Stimulated activated CD4-positive, alpha-beta T cell treated with anti-CD3 and anti-CD28 coated beads, Interleukin-12 subunit alpha, Interleukin-12 subunit beta, amount 100 ng/mL, for 48 hours (primary cell): ENCODE measurements at regions not wholly inside any gene's neighbourhood (a gene's known extent, or its start where the extent isn't known, plus 50 kb on each side); places are given as distances from the start of the nearest gene placed in this dataset.

ENCODE experiments used
- DNase-seq, 3 donors: peaks; one replicate each; pipeline ENCODE4 v3.0.0-alpha.2; 2020; ENCODE audit warnings: low read depth in 2 of 3, low spot score in 1 of 3

GRCh38 chr12:59839514-59839913 lies 243.7 kb downstream of the SLC16A7 start:
- DNase-seq, result no peak

GRCh38 chr12:59843260-59843843 lies 247.5 kb downstream of the SLC16A7 start:
- DNase-seq, result no peak

GRCh38 chr12:59844750-59845149 lies 248.9 kb downstream of the SLC16A7 start:
- no peak for DNase-seq

GRCh38 chr12:59845293-59845692 lies 249.5 kb downstream of the SLC16A7 start:
- no peak for DNase-seq

GRCh38 chr12:59847127-59847526 lies 251.3 kb downstream of the SLC16A7 start:
- no peak for DNase-seq

- no peak for DNase-seq
These were observed 254.4 kb downstream of the SLC16A7 start for GRCh38 chr12:59850268-59850667.

GRCh38 chr12:59858508-59859170 lies 262.8 kb downstream of the SLC16A7 start:
- no peak for DNase-seq

GRCh38 chr12:59859171-59859510 lies 263.3 kb downstream of the SLC16A7 start:
- no peak for DNase-seq

GRCh38 chr12:59861635-59862034 lies 265.8 kb downstream of the SLC16A7 start:
- DNase-seq, result no peak

GRCh38 chr12:59867055-59867454 lies 271.2 kb downstream of the SLC16A7 start:
- DNase-seq, result no peak

- DNase-seq, result no peak
These were observed 271.9 kb downstream of the SLC16A7 start for GRCh38 chr12:59867689-59868088.

GRCh38 chr12:59871779-59872178 lies 275.9 kb downstream of the SLC16A7 start:
- no peak for DNase-seq

GRCh38 chr12:59873136-59873535 lies 277.3 kb downstream of the SLC16A7 start:
- DNase-seq, result no peak

GRCh38 chr12:59874781-59875180 lies 279.0 kb downstream of the SLC16A7 start:
- no peak for DNase-seq

GRCh38 chr12:59886131-59886733 lies 290.4 kb downstream of the SLC16A7 start:
- DNase-seq, result no peak

GRCh38 chr12:59887178-59887577 lies 291.3 kb downstream of the SLC16A7 start:
- no peak for DNase-seq

GRCh38 chr12:59890896-59891579 lies 295.2 kb downstream of the SLC16A7 start:
- DNase-seq, result no peak

- no peak for DNase-seq
These were observed 299.4 kb downstream of the SLC16A7 start for GRCh38 chr12:59895166-59895775.

- no peak for DNase-seq
These were observed 309.2 kb downstream of the SLC16A7 start for GRCh38 chr12:59904874-59905521.

- no peak for DNase-seq
These were observed 315.7 kb downstream of the SLC16A7 start for GRCh38 chr12:59911516-59911915.

GRCh38 chr12:59916988-59917387 lies 321.2 kb downstream of the SLC16A7 start:
- DNase-seq, result no peak
